A549 (cell line): ENCODE measurements at regions not wholly inside any gene's neighbourhood (a gene's known extent, or its start where the extent isn't known, plus 50 kb on each side); places are given as distances from the start of the nearest gene placed in this dataset.

Source experiments
- ATAC-seq, 2 experiments: fragments of 200-7000 bp in 1 of 2; fragments of >200 bp in 1 of 2; cut with Nextera tagmentation in 1 of 2; cut with Tn5 transposase in 1 of 2; 3 replicates each; pipeline versions ENCODE4 v1.8.0 to v1.9.1; 2018 to 2020; ENCODE audit warnings: mild to moderate bottlenecking in 1 of 2, moderate library complexity in 1 of 2
- CTCF ChIA-PET: fragments of 300-600 bp; sonication (Branson Sonifier 250); formaldehyde crosslinking; extraction: SDS; loops from one replicate; lab custom pipeline; 2021; ENCODE audit warnings: antibody characterized with exemption, inconsistent platforms; lab: Yijun Ruan, JAX
- POLR2A ChIA-PET: fragments of 350-600 bp; formaldehyde crosslinking; extraction: SDS; loops from one replicate; lab custom pipeline; 2021; ENCODE audit warnings: antibody characterized with exemption, inconsistent platforms; lab: Yijun Ruan, JAX
- DNase-seq, 2 experiments: peaks; one replicate each; pipeline versions ENCODE4 v3.0.0 to v3.0.0-alpha.2; 2011 to 2016; ENCODE audit warnings: low read depth in 1 of 2, low spot score in 1 of 2
- FAIRE-seq: peaks from 2 replicates; lab custom pipeline; 2011; peaks lifted over from hg19 to GRCh38; lab: Jason Lieb, UNC
- H3K27ac ChIP-seq, 2 experiments: fragments of >200 bp; sonication (Bioruptor Twin); formaldehyde crosslinking; 3 replicates each; pipeline ENCODE4 v1.5.1; 2016 to 2017
- H3K4me1 ChIP-seq: fragments of >200 bp; sonication (Bioruptor Twin); formaldehyde crosslinking; 3 replicates; pipeline ENCODE4 v1.6.1; 2016
- H3K4me2 ChIP-seq: fragments of >200 bp; sonication (Bioruptor Twin); formaldehyde crosslinking; 3 replicates; pipeline ENCODE4 v1.6.1; 2016
- H3K4me3 ChIP-seq: fragments of >200 bp; sonication (Bioruptor Twin); formaldehyde crosslinking; 3 replicates; pipeline ENCODE4 v1.5.1; 2016
- H3K9me3 ChIP-seq: fragments of >200 bp; sonication (Bioruptor Twin); formaldehyde crosslinking; 3 replicates; pipeline ENCODE4 v1.6.1; 2016
- ATOH8 ChIP-seq: fragments of 250-450 bp; sonication (Bioruptor Pico); IDR thresholded peaks from 2 replicates; pipeline ENCODE4 v1.5.0; 2020; ENCODE audit warnings: low read depth, mild to moderate bottlenecking, moderate library complexity
- BHLHE40 ChIP-seq: IDR thresholded peaks from 2 replicates; pipeline ENCODE4 v1.6.1; 2012; ENCODE audit warnings: low read depth, low read length, inconsistent platforms
- CBX2 ChIP-seq: fragments of 200-600 bp; sonication (generic); IDR thresholded peaks from 2 replicates; pipeline ENCODE4 v1.6.1; 2016; ENCODE audit warnings: low read depth, mild to moderate bottlenecking, borderline replicate concordance
- CHD4 ChIP-seq: fragments of 200-600 bp; sonication (generic); IDR thresholded peaks from 2 replicates; pipeline ENCODE4 v1.6.1; 2016; ENCODE audit warnings: antibody characterized with exemption, mild to moderate bottlenecking, borderline replicate concordance
- CTCF ChIP-seq: fragments of >200 bp; sonication (Bioruptor Twin); formaldehyde crosslinking; IDR thresholded peaks from 3 replicates; pipeline ENCODE4 v1.5.1; 2016
- EP300 ChIP-seq, 2 experiments: fragments of >200 bp; sonication (Bioruptor Twin); formaldehyde crosslinking; IDR thresholded peaks; 2 replicates in 1 of 2; 3 replicates in 1 of 2; pipeline ENCODE4 v1.6.1; 2016 to 2017
- FOSL2 ChIP-seq, 2 experiments: fragments of 450-650 bp in 1 of 2; fragments of >200 bp in 1 of 2; sonication (Bioruptor Twin) in 1 of 2; formaldehyde crosslinking; IDR thresholded peaks; 2 replicates each; pipeline versions ENCODE4 v1.5.0 to v1.6.1; 2016 to 2020; ENCODE audit warnings: mild to moderate bottlenecking in 1 of 2, moderate library complexity in 1 of 2
- FOXS1 ChIP-seq: fragments of 250-450 bp; sonication (Bioruptor Pico); IDR thresholded peaks from 2 replicates; pipeline ENCODE4 v1.5.0; 2020; ENCODE audit warnings: mild to moderate bottlenecking, moderate library complexity
- HDAC2 ChIP-seq: fragments of 200-600 bp; sonication (generic); IDR thresholded peaks from 2 replicates; pipeline ENCODE4 v1.6.1; 2016
- HOXA7 ChIP-seq: fragments of 250-450 bp; sonication (Bioruptor Pico); IDR thresholded peaks from 2 replicates; pipeline ENCODE4 v1.5.0; 2020; ENCODE audit warnings: mild to moderate bottlenecking, moderate library complexity
- JUN ChIP-seq, 2 experiments: fragments of >200 bp; sonication (Bioruptor Twin); formaldehyde crosslinking; IDR thresholded peaks; 2 replicates in 1 of 2; 3 replicates in 1 of 2; pipeline ENCODE4 v1.6.1; 2016 to 2017
- KDM1A ChIP-seq: fragments of 200-600 bp; sonication (generic); IDR thresholded peaks from 2 replicates; pipeline ENCODE4 v1.6.1; 2016; ENCODE audit warnings: low read depth, mild to moderate bottlenecking
- MAFK ChIP-seq: fragments of 450-650 bp; IDR thresholded peaks from 2 replicates; pipeline ENCODE4 v1.6.1; 2014; ENCODE audit not compliant: partially characterized antibody
- MAX ChIP-seq: IDR thresholded peaks from 2 replicates; pipeline ENCODE4 v1.6.1; 2012
- MAZ ChIP-seq: fragments of 150-350 bp; IDR thresholded peaks from 2 replicates; pipeline ENCODE4 v1.6.1; 2014; ENCODE audit warnings: antibody characterized with exemption, low read depth, low read length, borderline replicate concordance
- MYC ChIP-seq: IDR thresholded peaks from 2 replicates; pipeline ENCODE4 v1.6.1; 2012; ENCODE audit warnings: mild to moderate bottlenecking, inconsistent platforms, low read length, improper control_type of control experiment, borderline replicate concordance
- NFE2L2 ChIP-seq: fragments of 150-350 bp; conservative IDR thresholded peaks from 2 replicates; pipeline ENCODE4 v1.6.1; 2014; ENCODE audit warnings: low read length
- PBX3 ChIP-seq: IDR thresholded peaks from 2 replicates; pipeline ENCODE4 v1.6.1; 2012
- PHF8 ChIP-seq: fragments of 200-600 bp; sonication (generic); IDR thresholded peaks from 2 replicates; pipeline ENCODE4 v1.6.1; 2016; ENCODE audit warnings: low read depth, mild to moderate bottlenecking, antibody characterized with exemption, moderate library complexity, borderline replicate concordance
- POLR2AphosphoS2 ChIP-seq: conservative IDR thresholded peaks from 2 replicates; pipeline ENCODE4 v1.6.1; 2012; ENCODE audit warnings: low read length, improper control_type of control experiment, inconsistent platforms
- RAD21 ChIP-seq, 2 experiments: fragments of >200 bp in 1 of 2; sonication (Bioruptor Twin) in 1 of 2; formaldehyde crosslinking in 1 of 2; IDR thresholded peaks in 1 of 2; conservative IDR thresholded peaks in 1 of 2; 2 replicates in 1 of 2; 3 replicates in 1 of 2; pipeline ENCODE4 v1.6.1; 2012 to 2018; ENCODE audit warnings: inconsistent platforms in 1 of 2
- RCOR1 ChIP-seq: fragments of 150-350 bp; IDR thresholded peaks from 2 replicates; pipeline ENCODE4 v1.6.1; 2014; ENCODE audit warnings: antibody characterized with exemption, low read length, low read depth
- SREBF2 ChIP-seq: fragments of 450-650 bp; IDR thresholded peaks from 2 replicates; pipeline ENCODE4 v1.6.1; 2014; ENCODE audit warnings: mild to moderate bottlenecking, moderate library complexity
- TP53 ChIP-seq: fragments of 250-450 bp; sonication (Bioruptor Pico); IDR thresholded peaks from 2 replicates; pipeline ENCODE4 v1.5.0; 2021; ENCODE audit warnings: mild to moderate bottlenecking, moderate library complexity
- ZC3H11A ChIP-seq: fragments of 450-650 bp; IDR thresholded peaks from 2 replicates; pipeline ENCODE4 v1.6.1; 2014; ENCODE audit warnings: antibody characterized with exemption, mild to moderate bottlenecking
- ZFP36 ChIP-seq: fragments of 450-650 bp; IDR thresholded peaks from 2 replicates; pipeline ENCODE4 v1.6.1; 2014; ENCODE audit warnings: borderline replicate concordance; ENCODE audit not compliant: partially characterized antibody
- WGBS: methylation state at CpG from one replicate; pipeline ENCODE4 v1.1.6; 2017; ENCODE audit errors: missing lambda C conversion rate; 5-methylcytosine and 5-hydroxymethylcytosine counted together

GRCh38 chr18:45284174-45284573 is 331.1 kb upstream of the SLC14A2 start:
- H3K4me1 ChIP-seq, result no peaks in the 10 kb centered on the region
- no peak overlapping the region for H3K27ac ChIP-seq
- POLR2A ChIA-PET, result no interaction called here
- no peak for DNase-seq
- TF ChIP-seq JUN (IDR thresholded peaks at IDR 0.05), result no peak
- TF ChIP-seq MYC, result no peak
- TF ChIP-seq PHF8, result no peak
- no peak for TF ChIP-seq FOXS1
- TF ChIP-seq NFE2L2, result no peak
- no peak for TF ChIP-seq CBX2
- TF ChIP-seq TP53 (CRISPR knock-in tag), result no peak
- TF ChIP-seq RAD21 (conservative IDR thresholded peaks at IDR 0.05 in 1 of 2, IDR thresholded peaks at IDR 0.05 in 1 of 2), result no peak
- no peak for TF ChIP-seq FOSL2 (IDR thresholded peaks at IDR 0.05)
- TF ChIP-seq FOSL2 (CRISPR knock-in tag; IDR thresholded peaks at IDR 0.05), result no peak
- no peak for TF ChIP-seq MAFK
- no peak for TF ChIP-seq ZC3H11A
- no peak for TF ChIP-seq HDAC2
- no peak for TF ChIP-seq HOXA7 (CRISPR knock-in tag)
- TF ChIP-seq RCOR1, result no peak
- no peaks in the 10 kb centered on the region for H3K9me3 ChIP-seq
- FAIRE-seq, result no peak
- no peak overlapping the region for H3K4me2 ChIP-seq
- WGBS, result 9% methylated on average over 2 of the region's 2 CpGs
- CTCF ChIA-PET, result interaction anchor here (0.7 to 1.1 kb wide), 2 partner anchors 8 to 9 kb away, joined by 3 read pairs; no protein-coding TSS in a partner anchor
- no peak for ATAC-seq
- no peak overlapping the region for H3K4me3 ChIP-seq

- ATAC-seq (no peak), FAIRE-seq (no peak), DNase-seq (no peak)
- Histone ChIP-seq H3K4me2 (no peak overlapping the region), H3K4me1 (no peaks in the 10 kb centered on the region), H3K9me3 (no peaks in the 10 kb centered on the region), H3K27ac (no peak overlapping the region), H3K4me3 (no peak overlapping the region)
- TF ChIP-seq POLR2AphosphoS2 (no peak), BHLHE40 (no peak), MAZ (no peak), SREBF2 (no peak), CHD4 (no peak), KDM1A (no peak), MAX (no peak), CTCF (no peak), ATOH8 (no peak), PBX3 (no peak), EP300 (IDR thresholded peaks at IDR 0.05) (no peak), ZFP36 (no peak)
- ChIA-PET CTCF (interaction anchor here (0.7 to 1.1 kb wide), 2 partner anchors 9 to 10 kb away, joined by 3 read pairs; no protein-coding TSS in a partner anchor), POLR2A (no interaction called here)
Observed at GRCh38 chr18:45284851-45285250, 330.4 kb upstream of the SLC14A2 start.
